ENCODE measurements at regions not wholly inside any gene's neighbourhood (a gene's known extent, or its start where the extent isn't known, plus 50 kb on each side); places are given as distances from the start of the nearest gene placed in this dataset.
"Not testable (repeated sequence)": the region's sequence is repeated elsewhere in the genome, so short reads cannot be mapped to it uniquely, and the experiment has no call there.

GRCh38 chrX:42362219-42362618 lies 415.7 kb downstream of the PPP1R2C start:
- Histone ChIP-seq H3K36me3 (replicated peaks) (no peaks in the 10 kb centered on the region), H3K4me1 (no peaks in the 10 kb centered on the region), H3K9me3 (no peaks in the 10 kb centered on the region), H3K4me3 (no peak overlapping the region), H3K27me3 (ENCODE audit: low read depth) (no peaks in the 10 kb centered on the region)
- no peak for DNase-seq (ENCODE audit: low spot score in 2 of 2)
- in situ Hi-C loops (cut with MboI; ENCODE audit: low sequenced_read_pairs) = no loop called here

DNA sequence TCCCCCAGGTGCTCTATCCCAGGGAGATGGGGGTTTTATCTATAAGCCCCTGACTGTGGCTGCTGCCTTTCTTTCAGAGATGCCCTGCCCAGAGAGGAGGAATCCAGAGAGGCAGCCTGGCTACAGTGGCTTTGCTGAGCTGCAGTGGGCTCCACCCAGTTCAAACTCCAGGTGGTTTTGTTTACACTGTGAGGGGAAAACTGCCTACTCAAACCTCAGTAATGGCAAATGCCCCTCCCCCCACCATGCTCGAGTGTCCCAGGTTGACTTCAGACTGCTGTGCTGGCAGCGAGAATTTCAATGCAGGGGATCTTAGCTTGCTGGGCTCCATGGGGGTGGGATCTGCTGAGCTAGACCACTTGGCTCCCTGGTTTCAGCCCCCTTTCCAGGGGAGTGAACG lies 419.6 kb upstream of the CASK start:
- H3K36me3 ChIP-seq (replicated peaks); DNase-seq (ENCODE audit: low spot score in 2 of 2); in situ Hi-C loops (cut with MboI; ENCODE audit: low sequenced_read_pairs); H3K9me3 ChIP-seq; H3K27me3 ChIP-seq (ENCODE audit: low read depth); H3K4me3 ChIP-seq; H3K4me1 ChIP-seq: not testable (repeated sequence)

All from HAP-1 (cell line).